ENCODE measurements at regions not wholly inside any gene's neighbourhood (a gene's known extent, or its start where the extent isn't known, plus 50 kb on each side); places are given as distances from the start of the nearest gene placed in this dataset.

GRCh38 chr2:18265614-18266586 is 294.6 kb downstream of the RDH14 start:
- no peak for DNase-seq (ENCODE audit: low read depth, low spot score)

- DNase-seq (ENCODE audit: low read depth, low spot score) = no peak
These were observed 297.9 kb downstream of the RDH14 start for GRCh38 chr2:18262601-18263000.

GRCh38 chr2:18253686-18254197 is 306.7 kb downstream of the RDH14 start:
- DNase-seq (ENCODE audit: low read depth, low spot score) = no peak

DNA sequence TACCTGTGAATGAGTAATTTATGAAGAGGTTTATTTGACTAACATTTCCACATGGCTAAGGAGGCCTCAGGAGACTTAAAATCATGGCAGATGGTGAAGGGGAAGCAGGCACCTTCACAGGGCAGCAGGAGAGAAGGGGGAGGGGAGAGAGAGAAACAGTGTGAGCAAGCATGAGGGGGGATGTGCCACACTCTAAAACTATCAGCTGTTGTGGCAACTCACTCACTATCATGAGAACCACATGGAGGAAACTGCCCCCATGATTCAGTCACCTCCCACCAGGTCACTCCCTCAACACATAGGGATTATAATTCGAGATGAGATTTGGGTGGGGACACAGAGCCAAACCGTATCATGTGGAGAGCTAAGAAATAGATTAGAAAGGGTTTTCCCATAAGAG is 309.0 kb downstream of the RDH14 start:
- DNase-seq (ENCODE audit: low read depth, low spot score) = no peak

DNA sequence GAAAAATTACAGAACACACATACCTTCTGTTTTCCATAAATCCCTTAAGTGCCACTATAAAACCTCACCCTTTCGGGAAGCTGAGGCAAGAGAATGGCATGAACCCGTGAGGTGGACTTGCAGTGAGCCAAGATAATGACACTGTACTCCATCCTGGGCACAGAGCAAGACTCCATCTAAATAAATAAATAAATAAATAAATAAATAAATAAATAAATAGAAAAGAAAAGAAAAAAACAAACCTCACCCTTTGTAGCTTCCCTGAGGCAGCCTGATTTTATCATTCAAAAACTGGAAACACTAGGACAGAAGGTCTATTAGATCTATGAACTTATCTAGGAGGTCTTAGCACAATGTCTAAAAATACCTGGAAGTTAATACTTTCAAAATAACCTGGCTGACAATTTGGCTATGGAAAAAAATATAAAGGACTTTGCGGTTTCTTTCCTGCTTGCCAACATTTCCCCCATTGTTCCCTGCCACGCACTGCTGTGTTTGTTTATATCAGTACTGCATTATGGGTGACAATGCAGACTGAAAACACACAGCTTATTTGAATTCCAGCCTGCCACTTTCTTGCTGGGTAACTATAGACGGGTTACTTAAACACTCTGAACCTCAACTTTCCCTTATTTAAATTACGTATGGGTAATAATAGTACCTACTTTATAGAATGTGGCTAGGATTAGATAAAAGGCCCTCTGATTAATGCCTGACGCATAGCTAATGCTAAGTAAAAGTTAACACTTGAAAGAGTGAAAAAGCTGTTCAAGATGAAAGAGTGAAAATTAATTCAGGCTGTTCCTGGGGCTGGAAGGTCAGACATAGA is 313.0 kb downstream of the RDH14 start:
- DNase-seq (ENCODE audit: low read depth, low spot score) = peak; percentile 67

GRCh38 chr2:18245375-18245774 is 315.1 kb downstream of the RDH14 start:
- DNase-seq (ENCODE audit: low read depth, low spot score) = no peak

- DNase-seq (ENCODE audit: low read depth, low spot score) = no peak
These were observed 315.6 kb downstream of the RDH14 start for GRCh38 chr2:18244845-18245244.

DNA sequence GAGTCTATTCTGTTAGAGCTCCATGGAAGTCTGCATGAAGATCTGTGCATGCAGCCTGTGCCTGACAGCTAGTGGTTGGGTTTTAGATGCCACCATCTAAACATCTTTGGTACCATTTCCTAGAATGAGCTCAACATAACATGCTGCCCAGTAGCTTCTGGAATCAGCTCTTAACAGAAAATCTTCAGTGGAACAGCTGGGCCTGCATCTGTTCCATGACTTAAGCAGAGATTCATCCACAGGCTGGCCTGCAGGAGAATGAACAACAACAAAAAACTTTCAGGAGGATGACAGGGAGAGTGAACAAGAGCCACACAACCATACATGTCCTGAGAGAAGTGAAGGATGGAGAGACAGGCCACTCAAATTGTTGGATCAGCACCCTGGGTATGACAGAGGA is 316.6 kb downstream of the RDH14 start:
- DNase-seq (ENCODE audit: low read depth, low spot score) = no peak

GRCh38 chr2:18242716-18243115 is 317.7 kb downstream of the RDH14 start:
- no peak for DNase-seq (ENCODE audit: low read depth, low spot score)

DNA sequence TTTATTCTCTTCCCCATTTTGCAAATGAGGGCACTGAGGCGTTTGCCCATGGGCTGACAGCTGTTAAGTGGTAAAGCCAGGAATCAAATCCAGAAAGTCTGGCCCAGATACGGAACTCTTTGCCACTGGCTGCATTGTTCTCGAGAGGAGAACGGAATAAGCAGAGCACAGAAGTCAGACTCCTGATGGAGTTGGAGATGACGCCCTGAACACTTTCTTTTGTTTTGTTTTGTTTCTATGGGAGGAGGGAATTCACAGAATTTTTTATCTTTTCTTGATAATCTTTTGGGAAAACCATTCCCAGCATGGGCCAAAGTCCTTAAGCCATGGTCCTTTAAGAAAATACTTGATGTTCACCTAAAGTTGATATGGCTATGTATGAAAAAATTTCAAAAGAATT is 322.2 kb downstream of the RDH14 start:
- no peak for DNase-seq (ENCODE audit: low read depth, low spot score)

GRCh38 chr2:18237298-18237697 is 323.2 kb downstream of the RDH14 start:
- DNase-seq (ENCODE audit: low read depth, low spot score) = no peak

GRCh38 chr2:18232731-18233438 is 327.6 kb downstream of the RDH14 start:
- DNase-seq (ENCODE audit: low read depth, low spot score) = peak; percentile 52

DNA sequence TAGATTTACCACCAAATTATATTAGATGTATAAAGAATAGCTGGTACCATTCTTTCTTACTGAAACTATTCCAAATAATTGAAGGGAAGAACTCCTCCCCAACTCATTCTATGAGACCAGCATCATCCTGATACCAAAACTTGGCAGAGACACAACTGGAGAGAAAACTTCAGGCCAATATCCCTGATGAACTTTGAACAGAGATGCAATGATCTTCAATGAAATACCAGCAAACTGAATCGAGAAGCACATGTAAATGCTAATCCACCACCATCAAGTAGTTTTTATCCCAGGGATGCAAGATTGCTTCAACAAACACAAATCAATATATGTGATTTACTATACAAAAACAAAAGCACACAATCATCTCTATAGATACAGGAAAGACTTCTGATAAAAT is 329.8 kb downstream of the RDH14 start:
- no peak for DNase-seq (ENCODE audit: low read depth, low spot score)

DNA sequence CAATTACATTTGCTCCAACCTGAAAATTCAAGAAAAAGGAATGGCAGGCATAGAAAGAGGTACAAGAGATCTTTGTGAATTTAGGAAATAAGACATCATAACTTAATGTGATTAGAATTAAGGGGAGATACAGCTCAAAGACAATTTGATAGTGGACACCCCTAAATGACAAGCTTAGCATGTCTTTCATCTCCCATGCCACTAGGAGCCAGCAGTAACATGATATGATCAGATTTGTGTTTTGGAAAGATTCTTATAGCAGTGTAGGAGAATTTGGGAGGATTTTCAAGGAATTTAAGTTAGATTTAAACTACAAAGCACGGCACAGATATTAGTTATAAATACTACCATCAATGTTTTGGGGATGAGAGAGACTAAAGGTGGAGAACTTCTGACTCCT is 340.8 kb downstream of the RDH14 start:
- DNase-seq (ENCODE audit: low read depth, low spot score) = no peak

DNA sequence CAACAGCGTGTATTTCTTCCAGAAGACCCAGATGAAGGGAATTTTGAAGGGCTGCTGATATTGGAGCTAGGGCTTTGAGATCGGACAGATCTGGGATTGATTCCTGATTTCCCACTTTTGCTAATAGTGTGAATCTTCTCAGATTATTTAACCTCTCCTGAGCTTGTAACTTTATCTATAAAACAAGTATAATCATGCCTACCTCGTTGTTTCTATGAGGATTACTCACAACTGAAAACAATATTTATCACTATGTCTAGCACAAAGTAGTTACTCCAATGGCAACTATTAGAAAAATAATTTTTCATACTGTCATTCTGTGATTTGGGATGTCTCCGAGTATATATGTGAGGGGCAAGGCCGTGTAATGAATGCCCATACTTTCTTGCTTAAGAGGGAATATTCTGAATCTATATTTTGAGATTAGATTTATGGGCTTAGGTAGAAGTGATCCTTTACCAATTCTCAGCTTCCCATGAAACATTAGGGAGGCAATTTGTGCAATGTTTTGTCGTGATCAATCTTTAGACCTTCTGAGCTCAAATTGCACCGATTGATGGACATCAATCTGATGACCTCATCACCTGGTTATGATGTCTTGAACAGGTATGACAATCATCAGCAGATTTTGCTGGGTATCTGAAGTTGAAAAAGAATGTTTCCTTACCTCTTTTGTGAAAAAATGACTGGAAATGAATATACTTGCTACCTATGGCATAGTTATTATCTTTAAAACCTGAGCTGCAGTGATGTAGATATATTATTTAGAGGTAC is 339.9 kb downstream of the KCNS3 start:
- no peak for DNase-seq (ENCODE audit: low read depth, low spot score)

DNA sequence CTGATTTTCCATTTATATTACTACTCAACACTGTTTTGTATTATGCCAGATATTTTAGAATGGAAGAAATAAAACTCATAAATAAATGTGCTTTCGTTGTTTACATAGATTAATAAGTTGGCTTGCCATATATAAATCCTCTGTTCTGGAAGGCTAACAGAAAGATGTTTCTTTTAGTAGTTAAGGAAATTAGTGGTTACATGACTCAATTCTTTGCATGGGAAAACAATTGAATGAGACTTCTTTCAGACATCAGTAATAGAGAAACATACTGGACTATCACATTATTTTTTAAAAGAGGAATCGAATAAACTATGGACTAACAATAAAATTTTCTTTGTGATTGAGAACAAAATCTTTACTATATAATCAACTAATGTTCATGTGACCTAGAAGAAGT is 336.5 kb downstream of the KCNS3 start:
- DNase-seq (ENCODE audit: low read depth, low spot score) = no peak

DNA sequence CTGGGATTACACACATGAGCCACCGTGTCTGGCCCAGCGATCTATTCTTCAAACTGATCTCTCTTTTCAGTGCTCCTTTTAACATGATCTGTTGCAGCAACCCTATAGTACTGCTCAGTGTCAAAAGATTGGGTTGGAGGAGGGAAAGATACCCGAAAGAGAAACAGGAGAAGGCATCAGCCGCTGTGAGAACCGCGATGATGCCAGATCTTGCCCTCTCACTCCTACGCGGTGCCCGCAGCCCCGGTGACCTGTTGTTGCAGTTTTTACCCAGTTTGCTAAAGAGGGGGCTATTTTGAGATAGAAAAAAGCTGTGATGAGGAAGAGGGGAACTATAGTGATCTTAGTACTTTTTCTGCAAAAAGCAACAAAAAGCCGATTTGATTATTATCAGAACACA is 335.5 kb downstream of the KCNS3 start:
- DNase-seq (ENCODE audit: low read depth, low spot score) = no peak

DNA sequence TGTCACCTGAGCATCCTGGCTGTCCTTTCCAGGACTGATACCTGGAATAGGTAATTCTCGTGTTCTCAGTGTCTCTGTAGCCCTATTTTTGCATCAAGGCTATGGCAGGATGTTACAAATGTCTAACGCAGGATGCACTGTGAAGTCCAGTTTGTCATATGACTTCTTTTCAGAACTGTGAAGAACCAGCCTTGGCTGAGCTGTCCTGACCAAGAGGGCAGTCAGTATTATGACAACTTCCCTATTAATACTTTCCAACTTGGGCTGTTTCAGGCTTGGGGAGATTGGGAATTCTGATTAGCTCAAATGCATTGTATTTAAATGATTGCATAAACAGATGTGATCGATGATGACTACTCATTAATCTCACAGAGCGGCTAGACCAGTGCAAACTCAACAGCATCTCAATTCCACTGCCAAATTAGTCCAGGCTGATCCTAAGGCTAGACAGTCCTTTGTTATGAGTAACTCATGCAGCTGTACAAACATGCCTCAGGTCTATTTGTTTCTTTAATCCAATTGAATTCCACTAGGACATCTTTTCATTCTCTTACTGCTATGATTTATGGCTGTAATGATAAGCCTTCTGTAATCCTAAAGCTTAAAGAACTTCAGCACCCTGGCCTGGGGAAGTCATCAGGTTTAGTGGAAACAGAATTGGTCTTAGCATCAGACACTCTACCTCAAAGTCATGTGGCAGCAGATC is 331.6 kb downstream of the KCNS3 start:
- peak; percentile 56 for DNase-seq (ENCODE audit: low read depth, low spot score)

DNA sequence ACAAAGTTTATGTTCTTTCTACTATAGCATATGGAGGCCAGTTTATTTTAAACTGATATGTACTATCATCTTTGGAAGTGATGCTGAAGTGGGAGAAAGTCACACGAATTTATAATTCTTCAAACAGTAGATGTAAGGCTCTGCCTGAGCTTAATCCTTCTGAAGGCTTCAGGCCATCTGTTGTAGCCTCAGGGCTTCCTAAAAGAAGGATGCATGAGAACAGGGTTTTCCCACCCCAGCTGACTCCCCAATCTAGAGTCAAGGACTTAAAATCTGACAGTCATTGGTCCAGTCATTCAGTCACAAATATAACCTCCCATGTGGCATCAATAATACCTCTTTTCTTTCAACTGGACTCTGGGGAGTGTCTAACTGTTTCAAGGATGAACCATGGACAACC is 330.5 kb downstream of the KCNS3 start:
- no peak for DNase-seq (ENCODE audit: low read depth, low spot score)

DNA sequence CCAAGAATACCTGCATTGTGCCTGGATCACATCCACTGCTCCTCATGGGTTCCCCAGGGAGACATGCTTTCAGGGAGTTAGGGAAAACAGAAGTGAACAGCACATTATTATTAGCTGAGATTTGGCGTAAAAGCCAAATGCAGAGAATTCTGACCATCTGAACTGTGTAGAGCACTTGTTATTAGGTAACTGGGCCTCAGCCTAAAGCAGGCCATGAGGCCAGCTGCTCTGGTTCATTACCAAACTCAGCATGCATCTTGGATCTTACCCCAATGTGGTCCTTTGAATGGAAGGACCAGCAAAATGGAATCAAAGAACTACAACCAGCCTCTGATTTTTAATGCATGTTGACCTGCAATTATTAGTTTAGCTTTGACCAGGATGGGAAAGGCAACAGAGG is 322.3 kb downstream of the KCNS3 start:
- no peak for DNase-seq (ENCODE audit: low read depth, low spot score)

All from astrocyte of the hippocampus (primary cell).